Brain microvascular endothelial cell (primary cell): ENCODE measurements at regions not wholly inside any gene's neighbourhood (a gene's known extent, or its start where the extent isn't known, plus 50 kb on each side); places are given as distances from the start of the nearest gene placed in this dataset.

Experiments used
- DNase-seq: peaks from one replicate; pipeline ENCODE4 v3.0.0-alpha.2; 2020
- H3K27ac ChIP-seq: fragments of 250-450 bp; sonication (Bioruptor Pico); 2 replicates; pipeline ENCODE4 v1.5.1; 2020; ENCODE audit warnings: mild to moderate bottlenecking, moderate library complexity
- H3K27me3 ChIP-seq: fragments of 250-450 bp; sonication (Bioruptor Pico); replicated peaks from 2 replicates; pipeline ENCODE4 v1.5.1; 2020; ENCODE audit warnings: mild to moderate bottlenecking
- H3K36me3 ChIP-seq: fragments of 250-450 bp; sonication (Bioruptor Pico); replicated peaks from 2 replicates; pipeline ENCODE4 v1.5.1; 2020; ENCODE audit warnings: mild to moderate bottlenecking
- H3K4me3 ChIP-seq: 2 replicates; pipeline ENCODE4 v1.5.1; 2011; ENCODE audit warnings: low read depth, mild to moderate bottlenecking, control low read depth, low read length, moderate library complexity
- in situ Hi-C: cut with HindIII; loops from 2 replicates; pipeline ENCODE4 v1.10.0; 2017; ENCODE audit warnings: low sequenced_read_pairs, low pct_ligation_motif_present
- TF ChIP-seq, protein P1 (sequence below): IDR thresholded peaks from 2 replicates; pipeline ENCODE4 v1.5.1; 2011; ENCODE audit warnings: low read depth, mild to moderate bottlenecking, moderate library complexity, low read length, control low read depth, inconsistent platforms; ENCODE audit errors: missing control alignments

DNA sequence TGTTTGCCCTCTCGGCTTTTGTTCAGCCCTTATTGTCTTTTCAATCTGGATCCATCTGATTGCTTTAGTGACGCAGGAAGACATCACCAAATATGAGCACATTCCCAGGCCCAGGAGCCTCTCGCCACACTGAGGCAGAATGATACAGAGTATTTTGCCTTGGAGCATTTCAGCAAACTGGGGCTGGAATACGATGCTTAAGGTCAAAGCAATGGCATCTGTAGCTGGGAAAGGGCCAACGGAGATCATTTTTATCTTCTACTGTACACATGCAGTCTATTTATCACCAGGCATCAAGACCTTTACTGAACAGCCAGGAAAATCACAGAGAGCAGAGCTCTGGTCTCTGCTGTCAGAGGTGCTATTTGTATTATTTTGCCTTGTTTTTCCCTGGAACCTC is 655.3 kb downstream of the RNF144B start:
- Histone ChIP-seq H3K36me3 (no peaks in the 10 kb centered on the region), H3K27ac (no peak overlapping the region), H3K27me3 (no peaks in the 10 kb centered on the region), H3K4me3 (no peak overlapping the region)
- in situ Hi-C loops = no loop called here
- TF ChIP-seq, protein P1, sequence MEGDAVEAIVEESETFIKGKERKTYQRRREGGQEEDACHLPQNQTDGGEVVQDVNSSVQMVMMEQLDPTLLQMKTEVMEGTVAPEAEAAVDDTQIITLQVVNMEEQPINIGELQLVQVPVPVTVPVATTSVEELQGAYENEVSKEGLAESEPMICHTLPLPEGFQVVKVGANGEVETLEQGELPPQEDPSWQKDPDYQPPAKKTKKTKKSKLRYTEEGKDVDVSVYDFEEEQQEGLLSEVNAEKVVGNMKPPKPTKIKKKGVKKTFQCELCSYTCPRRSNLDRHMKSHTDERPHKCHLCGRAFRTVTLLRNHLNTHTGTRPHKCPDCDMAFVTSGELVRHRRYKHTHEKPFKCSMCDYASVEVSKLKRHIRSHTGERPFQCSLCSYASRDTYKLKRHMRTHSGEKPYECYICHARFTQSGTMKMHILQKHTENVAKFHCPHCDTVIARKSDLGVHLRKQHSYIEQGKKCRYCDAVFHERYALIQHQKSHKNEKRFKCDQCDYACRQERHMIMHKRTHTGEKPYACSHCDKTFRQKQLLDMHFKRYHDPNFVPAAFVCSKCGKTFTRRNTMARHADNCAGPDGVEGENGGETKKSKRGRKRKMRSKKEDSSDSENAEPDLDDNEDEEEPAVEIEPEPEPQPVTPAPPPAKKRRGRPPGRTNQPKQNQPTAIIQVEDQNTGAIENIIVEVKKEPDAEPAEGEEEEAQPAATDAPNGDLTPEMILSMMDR = no peak
- no peak for DNase-seq

DNA sequence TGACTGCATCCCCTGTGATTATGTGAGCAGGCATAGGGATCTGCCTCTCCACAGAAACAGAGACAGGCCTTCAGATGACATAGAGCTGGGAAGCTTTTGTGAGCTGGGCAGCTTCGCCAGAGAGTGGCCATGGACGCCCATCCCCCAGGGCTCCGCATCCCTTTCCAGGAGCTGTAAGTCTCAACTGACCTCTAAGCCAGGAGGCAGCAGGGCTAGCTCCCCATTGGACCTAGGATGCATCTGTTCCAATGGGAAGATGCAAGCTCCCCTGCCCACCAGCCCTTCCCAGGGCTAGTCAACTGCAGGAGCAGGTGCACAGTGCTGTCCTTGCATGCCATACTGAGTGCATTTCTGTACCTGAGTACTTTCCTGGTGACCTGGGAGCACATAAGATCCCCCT is 663.6 kb downstream of the RNF144B start:
- TF ChIP-seq, protein P1 = no peak
- Histone ChIP-seq H3K36me3 (no peaks in the 10 kb centered on the region), H3K27me3 (no peaks in the 10 kb centered on the region), H3K4me3 (no peak overlapping the region), H3K27ac (no peak overlapping the region)
- no peak for DNase-seq
- in situ Hi-C loops = no loop called here

DNA sequence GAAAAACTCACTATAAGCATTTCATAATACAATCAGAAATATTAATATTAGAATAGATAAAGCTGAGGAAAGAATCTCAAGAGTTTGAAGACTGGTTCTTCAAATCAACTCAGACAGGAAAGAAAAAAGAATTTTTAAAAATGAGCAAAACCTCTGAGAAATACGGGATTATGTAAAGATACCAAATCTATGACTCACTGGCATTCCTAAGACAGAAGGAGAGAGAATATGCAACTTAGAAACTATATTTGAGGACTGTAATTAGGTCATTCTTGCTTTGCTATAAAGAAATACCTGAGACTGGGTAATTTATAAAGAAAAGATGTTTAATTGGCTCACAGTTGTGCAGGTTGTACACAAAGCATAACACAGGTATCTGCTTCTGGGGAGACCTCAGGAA is 665.1 kb downstream of the RNF144B start:
- H3K36me3 ChIP-seq = no peaks in the 10 kb centered on the region
- no peak overlapping the region for H3K27ac ChIP-seq
- no peak for DNase-seq
- no peaks in the 10 kb centered on the region for H3K27me3 ChIP-seq
- in situ Hi-C loops = no loop called here
- TF ChIP-seq, protein P1 = no peak
- no peak overlapping the region for H3K4me3 ChIP-seq

DNA sequence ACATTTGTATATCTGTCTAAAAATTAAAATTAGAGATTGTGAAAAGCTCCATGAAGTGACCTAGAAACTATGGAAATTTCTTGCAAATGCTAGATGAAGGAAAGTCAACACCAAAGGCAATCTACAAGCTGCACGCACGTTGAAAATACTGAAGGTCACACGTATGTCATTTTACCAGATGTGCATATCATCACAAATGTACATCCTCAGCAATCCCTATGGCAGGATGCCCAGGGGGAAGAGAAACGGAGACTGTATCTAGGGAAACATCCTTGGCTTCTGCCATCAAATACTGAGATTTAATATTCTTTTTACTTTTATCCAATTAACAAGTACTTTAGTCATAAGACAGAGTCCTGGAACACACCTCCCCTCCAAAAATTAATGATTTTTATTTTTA is 672.0 kb downstream of the RNF144B start:
- Histone ChIP-seq H3K36me3 (no peaks in the 10 kb centered on the region), H3K4me3 (no peak overlapping the region), H3K27ac (no peak overlapping the region), H3K27me3 (no peaks in the 10 kb centered on the region)
- DNase-seq = no peak
- in situ Hi-C loops = no loop called here
- TF ChIP-seq, protein P1 = no peak

DNA sequence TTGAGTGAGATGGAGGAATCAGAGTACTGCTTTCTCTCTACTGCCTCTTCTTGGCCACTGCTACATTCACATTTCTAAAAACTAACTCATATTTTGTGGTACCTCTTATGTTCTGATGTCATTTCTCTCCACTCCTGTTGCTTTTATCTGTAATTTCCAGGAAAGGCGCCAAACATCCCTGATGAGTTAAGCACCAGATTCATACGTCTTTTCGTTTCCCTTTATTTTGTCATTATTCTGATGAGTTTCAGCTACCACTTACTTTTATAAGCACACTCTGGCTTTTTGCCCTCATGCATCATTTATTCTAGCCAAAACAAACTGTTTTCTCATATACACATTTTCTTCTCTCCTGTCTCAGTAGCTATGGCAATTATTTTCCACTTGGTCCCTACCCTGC is 680.0 kb downstream of the RNF144B start:
- no peaks in the 10 kb centered on the region for H3K36me3 ChIP-seq
- in situ Hi-C loops = no loop called here
- DNase-seq = no peak
- H3K27ac ChIP-seq = no peak overlapping the region
- no peak overlapping the region for H3K4me3 ChIP-seq
- no peaks in the 10 kb centered on the region for H3K27me3 ChIP-seq
- TF ChIP-seq, protein P1 = no peak

DNA sequence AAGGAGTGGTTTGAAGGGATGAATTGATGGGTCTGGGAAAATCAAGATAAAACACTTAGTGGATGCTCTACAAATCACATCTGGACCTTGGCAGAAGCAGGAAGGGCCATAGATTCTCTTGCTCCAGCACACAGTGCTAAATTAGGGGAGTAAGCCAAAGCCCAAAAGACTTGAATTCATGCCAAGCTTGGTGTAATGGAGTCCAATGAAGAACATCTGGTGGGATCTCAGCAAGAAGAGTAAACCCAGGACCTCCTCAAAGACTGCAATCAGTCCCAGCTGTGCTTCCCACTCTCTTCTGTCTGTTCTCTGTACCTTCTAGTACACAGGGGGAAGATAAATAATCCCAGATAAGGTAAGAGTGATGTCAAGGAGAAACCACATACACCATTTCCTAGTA is 683.4 kb downstream of the RNF144B start:
- Histone ChIP-seq H3K27me3 (no peaks in the 10 kb centered on the region), H3K36me3 (no peaks in the 10 kb centered on the region), H3K4me3 (no peak overlapping the region), H3K27ac (no peak overlapping the region)
- DNase-seq = no peak
- in situ Hi-C loops = no loop called here
- TF ChIP-seq, protein P1 = no peak
